A673 (cell line): ENCODE measurements at regions not wholly inside any gene's neighbourhood (a gene's known extent, or its start where the extent isn't known, plus 50 kb on each side); places are given as distances from the start of the nearest gene placed in this dataset.
"Not testable (repeated sequence)": the region's sequence is repeated elsewhere in the genome, so short reads cannot be mapped to it uniquely, and the experiment has no call there.

Experiments used
- BruUV-seq: library from RNA; stranded (reverse); fragments of 400-500 nt; replicated peaks from 2 replicates; lab custom pipeline; 2021; lab: Mats Ljungman, UMichigan
- CTCF ChIA-PET: fragments of 300-600 bp; sonication (Branson Sonifier 250); formaldehyde crosslinking; loops from one replicate; lab custom pipeline; 2022; ENCODE audit warnings: antibody characterized with exemption; lab: Charles Lee
- POLR2A ChIA-PET: fragments of 300-600 bp; sonication (Branson Sonifier 250); formaldehyde crosslinking; loops from one replicate; lab custom pipeline; 2022; ENCODE audit warnings: antibody characterized with exemption; ENCODE audit not compliant: low non-redundant PET; lab: Charles Lee
- DNase-seq: peaks from one replicate; pipeline ENCODE4 v3.0.0-alpha.2; 2015; ENCODE audit warnings: low spot score
- H3K27ac ChIP-seq: fragments of 200-600 bp; sonication (generic); 2 replicates; pipeline ENCODE4 v1.5.1; 2016; ENCODE audit warnings: mixed run types, low read depth, mild to moderate bottlenecking, mixed read lengths, antibody characterized with exemption, low read length; ENCODE audit not compliant: poor library complexity, severe bottlenecking
- H3K27me3 ChIP-seq: fragments of 200-600 bp; sonication (generic); replicated peaks from 2 replicates; pipeline ENCODE4 v1.6.1; 2017; ENCODE audit warnings: mixed run types, low read depth, mild to moderate bottlenecking, mixed read lengths, antibody characterized with exemption, low read length; ENCODE audit not compliant: insufficient read depth, poor library complexity
- H3K36me3 ChIP-seq: fragments of 200-600 bp; sonication (generic); 2 replicates; pipeline ENCODE4 v1.6.1; 2016; ENCODE audit warnings: mixed run types, mild to moderate bottlenecking, mixed read lengths, antibody characterized with exemption, low read length; ENCODE audit not compliant: insufficient read depth, poor library complexity, severe bottlenecking
- H3K4me1 ChIP-seq: fragments of 200-600 bp; sonication (generic); 2 replicates; pipeline ENCODE4 v1.6.1; 2017; ENCODE audit warnings: mixed run types, mild to moderate bottlenecking, mixed read lengths, antibody characterized with exemption, low read length; ENCODE audit not compliant: insufficient read depth, poor library complexity, severe bottlenecking
- H3K4me3 ChIP-seq: fragments of 200-600 bp; sonication (generic); 2 replicates; pipeline ENCODE4 v1.5.1; 2016; ENCODE audit warnings: low read depth, mixed run types, mild to moderate bottlenecking, mixed read lengths, low read length; ENCODE audit not compliant: poor library complexity, severe bottlenecking
- H3K9me3 ChIP-seq: fragments of 200-600 bp; sonication (generic); 2 replicates; pipeline ENCODE4 v1.6.1; 2016; ENCODE audit warnings: mixed run types, low read depth, mild to moderate bottlenecking, mixed read lengths, antibody characterized with exemption, low read length; ENCODE audit not compliant: poor library complexity, severe bottlenecking
- CTCF ChIP-seq: fragments of 300-800, 200-600 bp; sonication (generic); conservative IDR thresholded peaks from 2 replicates; pipeline ENCODE4 v1.5.1; 2017; ENCODE audit warnings: low read depth, mild to moderate bottlenecking, antibody characterized with exemption, low read length, moderate library complexity, mixed read lengths
- EZH2 ChIP-seq: fragments of 200-600 bp; sonication (generic); IDR thresholded peaks from 2 replicates; pipeline ENCODE4 v1.6.1; 2017; ENCODE audit warnings: borderline replicate concordance, low read depth, mild to moderate bottlenecking, mixed read lengths, antibody characterized with exemption, low read length; ENCODE audit not compliant: poor library complexity, severe bottlenecking
- intact Hi-C: fragments of 100-400 bp; cut with micrococcal nuclease; formaldehyde crosslinking; loops from one replicate; pipeline ENCODE4 v1.10.0; 2022; ENCODE audit not compliant: unreplicated experiment

DNA sequence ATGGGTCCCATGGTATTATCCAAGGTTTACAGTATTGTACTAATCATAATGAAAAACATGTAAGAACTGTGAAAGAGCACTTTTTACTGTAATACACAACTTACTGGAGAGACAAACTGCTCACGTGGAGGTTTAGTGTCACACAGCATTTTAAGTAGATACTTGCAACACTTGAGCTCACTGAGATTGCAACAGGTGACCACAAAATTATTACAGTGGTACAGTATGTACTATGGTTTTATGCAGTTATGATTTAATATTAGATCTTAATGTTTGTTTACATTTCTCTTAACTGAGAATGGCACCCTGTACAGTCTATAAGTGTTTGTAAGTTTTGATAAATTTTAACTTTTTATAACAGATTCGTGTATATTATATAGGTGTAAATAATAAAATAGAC is 118.6 kb upstream of the SKOR2 start:
- peaks cover 56% of the 10 kb centered on the region for H3K27me3 ChIP-seq
- CTCF ChIA-PET, result no interaction called here
- TF ChIP-seq CTCF (no peak), EZH2 (no peak)
- DNase-seq, result no peak
- H3K36me3 ChIP-seq, result no peaks in the 10 kb centered on the region
- intact Hi-C loops, result no loop called here
- H3K27ac ChIP-seq, result no peak overlapping the region
- BruUV-seq, result no TSS peak
- no peaks in the 10 kb centered on the region for H3K4me1 ChIP-seq
- POLR2A ChIA-PET, result no interaction called here
- no peaks in the 10 kb centered on the region for H3K9me3 ChIP-seq
- no peak overlapping the region for H3K4me3 ChIP-seq

GRCh38 chr18:47354061-47354460 is 102.6 kb upstream of the SKOR2 start:
- intact Hi-C loops, POLR2A ChIA-PET, H3K4me1 ChIP-seq, H3K9me3 ChIP-seq, BruUV-seq, H3K36me3 ChIP-seq, DNase-seq, CTCF ChIA-PET, H3K27ac ChIP-seq, H3K4me3 ChIP-seq: not testable (repeated sequence)
- peaks cover 12% of the 10 kb centered on the region for H3K27me3 ChIP-seq

- Histone ChIP-seq H3K4me1 (no peaks in the 10 kb centered on the region), H3K9me3 (no peaks in the 10 kb centered on the region), H3K4me3 (no peak overlapping the region), H3K27ac (no peak overlapping the region), H3K36me3 (no peaks in the 10 kb centered on the region), H3K27me3 (peaks cover 14% of the 10 kb centered on the region)
- CTCF ChIA-PET, result no interaction called here
- intact Hi-C loops, result no loop called here
- TF ChIP-seq CTCF, result no peak
- TF ChIP-seq EZH2, result no peak
- POLR2A ChIA-PET, result no interaction called here
- DNase-seq, result no peak
- BruUV-seq, result no TSS peak
Observed at GRCh38 chr18:47346016-47346415, 94.6 kb upstream of the SKOR2 start.

GRCh38 chr18:47345291-47345690 is 93.8 kb upstream of the SKOR2 start:
- intact Hi-C loops, result no loop called here
- H3K27me3 ChIP-seq, result peaks cover 14% of the 10 kb centered on the region
- ChIA-PET CTCF (no interaction called here), POLR2A (no interaction called here)
- no peaks in the 10 kb centered on the region for H3K36me3 ChIP-seq
- no peak overlapping the region for H3K4me3 ChIP-seq
- TF ChIP-seq CTCF (no peak), EZH2 (no peak)
- DNase-seq, result no peak
- no TSS peak for BruUV-seq
- H3K27ac ChIP-seq, result no peak overlapping the region
- no peaks in the 10 kb centered on the region for H3K4me1 ChIP-seq
- no peaks in the 10 kb centered on the region for H3K9me3 ChIP-seq
